ENCODE measurements at regions not wholly inside any gene's neighbourhood (a gene's known extent, or its start where the extent isn't known, plus 50 kb on each side); places are given as distances from the start of the nearest gene placed in this dataset.

GRCh38 chr4:99736846-99737245, 79.2 kb upstream of the C4orf54 start:
- TF ChIP-seq POLR2A (IDR thresholded peaks at IDR 0.05) (no peak), CTCF (IDR thresholded peaks at IDR 0.05) (no peak), POLR2AphosphoS5 (IDR thresholded peaks at IDR 0.05) (no peak)

All from breast epithelium (tissue), 3 donors.